HG03378 (cell line): ENCODE measurements at regions not wholly inside any gene's neighbourhood (a gene's known extent, or its start where the extent isn't known, plus 50 kb on each side); places are given as distances from the start of the nearest gene placed in this dataset.

Source experiments
- ATAC-seq: cut with Tn5 transposase; IDR thresholded peaks from one replicate; pipeline ENCODE4 v1.9.1; 2021; ENCODE audit warnings: mild to moderate bottlenecking, moderate library complexity; ENCODE audit not compliant: unreplicated experiment

DNA sequence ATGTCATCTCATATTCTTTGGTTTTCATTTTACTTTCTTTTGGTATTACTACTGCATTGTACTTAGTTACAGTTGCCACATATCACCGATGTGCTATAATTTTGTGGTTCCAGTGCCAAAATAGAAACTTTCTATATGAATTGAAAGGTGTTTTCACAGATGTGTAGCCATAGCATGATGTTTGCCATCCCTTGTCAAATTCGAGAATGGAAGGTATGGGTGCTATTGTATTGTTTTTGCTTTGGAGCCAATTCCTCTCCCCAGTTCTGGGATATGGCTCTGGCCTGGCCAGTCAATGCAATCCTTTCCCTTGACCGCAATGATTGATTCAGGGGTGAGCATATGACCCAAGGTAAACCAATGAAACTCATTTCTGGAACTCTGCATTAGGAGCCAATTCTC lies 86.2 kb upstream of the RPS6KA3 start:
- ATAC-seq = peak; percentile 80

DNA sequence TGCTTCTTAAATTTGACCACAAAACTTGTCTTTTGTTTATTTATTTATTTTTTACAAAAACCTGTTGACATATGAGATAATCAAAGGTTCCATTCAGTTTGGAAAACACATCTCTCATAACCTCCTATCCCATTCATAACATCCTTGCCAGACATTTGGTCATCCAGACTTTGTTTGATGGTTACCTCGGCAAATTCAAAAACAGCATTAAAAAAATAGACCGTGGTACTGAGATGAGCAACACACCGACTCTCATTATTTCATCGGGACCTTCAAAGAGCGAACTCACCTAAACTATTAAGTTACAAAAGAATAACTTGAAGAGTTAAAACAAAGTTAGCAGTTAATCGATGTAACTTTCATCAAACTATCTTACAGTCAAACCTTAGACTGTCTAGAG lies 85.8 kb upstream of the RPS6KA3 start:
- ATAC-seq = peak; percentile 24

DNA sequence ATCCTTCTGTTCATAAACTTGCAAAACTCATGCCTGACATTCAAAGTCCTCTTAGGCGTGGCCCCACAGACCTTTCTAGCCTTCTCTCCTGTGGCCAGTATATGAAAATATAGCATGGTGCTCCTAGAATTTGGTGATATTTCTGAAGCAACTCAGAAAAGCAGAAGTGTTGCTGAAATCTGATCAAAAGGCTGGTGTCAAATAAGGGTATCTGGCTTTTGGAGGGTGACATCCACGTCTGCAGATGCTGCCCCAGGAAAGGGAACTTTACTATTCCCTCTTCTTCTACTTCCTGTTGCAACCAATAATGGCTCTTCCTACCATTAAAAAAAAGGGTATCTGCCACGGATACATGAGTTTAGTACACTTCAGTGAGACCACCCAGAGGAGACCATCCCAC lies 83.9 kb upstream of the RPS6KA3 start:
- ATAC-seq = no peak

DNA sequence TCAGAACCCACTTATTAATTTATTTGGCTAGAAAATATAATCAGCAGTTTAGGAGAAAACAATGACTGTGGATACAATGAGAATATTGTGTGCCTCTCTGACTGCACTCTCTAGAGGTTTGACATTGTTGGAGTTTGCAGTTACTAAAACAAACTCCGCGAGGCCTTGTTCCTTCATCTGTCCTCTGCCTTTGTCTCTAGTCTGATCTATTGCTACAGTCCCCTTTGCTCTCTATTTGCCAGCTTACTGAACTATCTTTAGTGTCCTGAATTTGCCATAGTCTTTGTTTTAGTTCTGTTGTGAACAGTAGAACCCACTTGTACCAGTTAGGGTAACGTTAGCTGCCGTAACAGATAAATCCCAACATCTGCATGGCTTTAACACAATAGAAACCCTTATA lies 81.4 kb upstream of the RPS6KA3 start:
- ATAC-seq = no peak

DNA sequence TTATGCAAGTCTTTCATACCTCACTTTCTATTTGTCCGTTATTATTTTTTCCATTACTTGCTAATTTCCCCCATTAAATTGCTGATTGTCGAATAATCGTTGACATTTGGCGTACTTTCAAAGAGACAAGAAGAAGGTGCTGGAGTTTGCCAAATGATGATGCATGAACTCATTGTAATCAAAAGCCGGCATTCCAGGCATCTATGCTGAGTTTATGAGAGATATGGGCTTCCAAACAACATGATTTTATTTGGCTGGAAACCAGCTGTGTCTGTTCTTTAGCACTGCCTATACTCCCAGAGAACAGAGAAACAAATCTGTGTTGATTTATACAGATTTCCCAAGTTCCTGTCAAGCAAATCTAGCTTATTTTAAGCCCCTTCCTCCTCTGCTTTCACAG lies 80.8 kb upstream of the RPS6KA3 start:
- ATAC-seq = no peak

DNA sequence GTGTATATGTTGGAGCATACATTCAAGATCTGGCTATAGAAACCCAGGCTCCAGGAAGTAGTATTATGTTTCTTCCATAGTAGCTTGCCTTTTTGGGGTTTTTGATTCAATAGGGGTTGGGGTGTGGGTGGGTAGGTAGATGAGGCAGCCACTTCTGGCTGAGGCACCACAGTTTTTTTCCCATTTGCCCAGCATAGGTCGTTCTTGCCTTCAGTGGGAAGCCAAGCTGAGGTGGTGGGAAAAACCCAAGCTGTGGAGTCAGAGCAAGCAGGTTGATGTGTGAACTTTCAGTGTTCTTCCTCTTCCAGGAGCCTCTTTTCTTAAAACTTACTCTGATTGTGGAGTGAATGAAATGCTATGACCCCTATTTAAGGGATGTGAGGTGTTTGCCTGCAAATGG lies 67.0 kb upstream of the RPS6KA3 start:
- ATAC-seq = no peak

DNA sequence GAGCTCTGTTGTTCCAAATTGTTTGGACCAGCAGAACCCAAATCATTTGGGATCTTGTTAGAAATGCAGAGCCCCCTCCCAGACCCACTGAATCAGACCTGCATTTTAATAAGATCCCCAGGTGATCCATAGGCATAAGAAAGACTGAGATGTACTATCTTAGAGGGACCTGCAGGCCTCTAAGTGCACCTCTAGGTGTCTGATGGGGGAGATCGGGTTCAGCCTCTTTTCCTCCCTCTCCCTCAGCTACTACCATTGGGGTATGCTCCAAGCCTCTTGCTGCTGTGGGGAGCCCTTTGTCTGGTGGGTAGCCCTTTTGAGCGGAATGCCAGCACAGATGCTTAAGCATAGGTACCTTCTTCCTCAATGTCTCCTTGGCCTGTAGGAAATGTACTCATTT lies 63.8 kb upstream of the RPS6KA3 start:
- no peak for ATAC-seq

DNA sequence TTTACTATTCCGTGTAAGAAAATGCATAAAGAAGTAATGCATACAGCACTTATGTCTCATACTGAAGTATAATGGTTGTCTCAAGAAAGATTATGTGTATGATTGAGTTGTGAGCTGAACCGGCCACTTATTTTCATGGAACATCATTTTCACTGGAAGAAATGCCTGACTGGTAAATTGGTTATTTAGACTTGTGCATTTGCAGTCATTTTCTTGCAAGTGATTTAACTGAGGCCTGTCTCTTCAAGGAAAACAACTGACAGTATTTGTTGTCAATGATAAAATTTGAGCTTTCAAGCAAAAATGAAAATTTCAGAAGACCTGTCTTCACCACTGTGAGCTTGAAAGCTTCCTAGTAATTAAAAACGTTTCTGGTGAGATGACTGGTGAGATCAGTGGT lies 62.7 kb upstream of the RPS6KA3 start:
- ATAC-seq = no peak

DNA sequence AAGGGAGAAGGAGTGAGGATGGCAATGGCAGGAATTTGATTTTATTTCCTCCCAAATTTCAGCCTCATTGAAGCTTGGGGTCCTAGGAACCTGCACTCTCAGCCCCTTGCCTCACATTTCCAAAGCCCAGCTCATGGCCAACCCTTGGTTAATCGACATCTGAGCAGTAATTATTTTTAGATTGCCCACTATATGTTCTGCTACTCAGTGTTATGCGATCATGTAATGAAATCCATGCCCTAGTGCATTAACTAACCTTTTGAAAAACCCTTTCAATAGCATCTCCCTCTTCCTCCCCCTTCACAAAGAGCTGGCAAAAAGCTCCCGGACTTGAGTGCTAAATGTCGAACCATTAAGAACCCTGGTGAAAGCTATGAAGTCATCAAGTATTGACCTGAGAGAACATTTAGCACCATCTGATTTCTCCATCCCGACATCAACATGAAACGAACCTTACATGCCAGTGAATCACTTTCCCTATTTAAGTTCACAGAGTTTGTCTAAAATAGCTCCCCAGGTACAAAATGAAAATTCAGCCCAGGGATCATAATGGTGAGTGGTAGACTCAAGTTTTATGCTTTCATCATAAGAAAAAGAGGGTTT lies 59.2 kb upstream of the RPS6KA3 start:
- no peak for ATAC-seq

DNA sequence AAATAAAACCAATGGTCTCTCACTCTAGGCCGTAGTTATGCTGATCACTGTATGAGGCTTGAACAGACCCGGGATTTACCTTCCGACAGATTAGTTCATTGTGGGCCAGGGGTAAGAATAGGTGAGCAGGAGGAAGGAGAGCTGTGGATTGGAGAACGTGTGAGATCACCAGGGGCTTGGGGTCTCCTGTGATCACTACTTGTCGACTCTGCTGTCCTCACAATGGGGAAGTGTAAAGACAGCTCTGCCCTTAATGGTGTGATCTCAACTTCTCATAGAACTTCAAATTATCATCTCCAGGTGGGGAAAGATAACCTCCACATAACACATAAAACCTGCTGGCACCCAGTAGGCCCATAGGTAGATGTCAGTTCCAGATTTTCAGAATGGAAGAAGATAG lies 56.2 kb upstream of the RPS6KA3 start:
- no peak for ATAC-seq

DNA sequence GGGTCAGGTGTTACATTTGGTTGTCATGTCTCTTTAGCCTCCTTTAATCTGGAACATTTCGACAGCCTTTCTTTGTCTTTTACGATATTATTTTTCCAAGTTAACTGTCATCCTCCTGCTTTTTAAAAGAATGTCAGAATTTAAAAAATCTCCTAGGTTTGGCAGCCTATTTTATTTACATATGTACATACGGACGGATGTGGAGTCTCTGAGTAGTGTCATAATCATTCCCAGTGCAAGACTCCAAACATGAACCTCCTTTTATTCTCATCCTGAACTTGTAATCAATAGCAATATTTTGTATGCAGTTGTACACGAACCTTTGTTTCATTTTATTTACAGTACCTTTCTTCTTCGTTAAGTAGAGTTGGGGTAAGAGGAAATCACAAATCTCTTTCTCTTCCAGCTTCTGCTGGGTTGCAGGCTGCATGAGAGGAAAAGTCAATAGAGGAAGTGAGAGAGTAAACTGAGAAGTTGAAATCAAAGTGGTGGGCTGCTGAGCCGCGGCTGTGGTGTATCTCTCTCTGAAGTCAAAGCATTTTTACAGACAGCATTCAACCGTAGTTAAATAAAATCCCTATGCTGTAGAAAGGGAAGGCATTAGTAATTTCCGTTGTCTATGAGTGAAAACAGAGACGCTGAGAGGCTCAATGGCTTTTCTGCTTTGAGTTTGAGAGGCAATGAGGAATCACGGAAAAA lies 53.9 kb upstream of the RPS6KA3 start:
- ATAC-seq = peak; percentile 97

DNA sequence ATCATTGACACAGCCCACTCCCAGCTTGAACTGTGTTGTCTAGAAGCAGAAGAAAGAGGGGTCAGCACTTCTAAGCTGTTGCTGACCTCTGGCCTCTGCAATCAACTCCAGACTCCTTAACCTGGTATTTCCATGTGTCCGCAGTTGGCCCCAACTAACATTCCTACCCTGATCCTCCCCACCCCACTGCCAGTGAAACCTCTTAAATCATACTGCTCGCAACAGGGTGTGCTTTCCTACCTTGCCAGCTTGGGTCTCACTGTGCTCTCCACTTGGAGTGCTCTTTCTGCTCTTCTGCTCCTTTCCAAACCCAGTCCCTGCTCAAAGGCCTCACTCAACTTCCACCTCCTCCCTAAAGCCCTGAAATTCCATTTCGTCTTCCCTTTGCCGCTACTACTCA lies 52.3 kb upstream of the RPS6KA3 start:
- no peak for ATAC-seq

DNA sequence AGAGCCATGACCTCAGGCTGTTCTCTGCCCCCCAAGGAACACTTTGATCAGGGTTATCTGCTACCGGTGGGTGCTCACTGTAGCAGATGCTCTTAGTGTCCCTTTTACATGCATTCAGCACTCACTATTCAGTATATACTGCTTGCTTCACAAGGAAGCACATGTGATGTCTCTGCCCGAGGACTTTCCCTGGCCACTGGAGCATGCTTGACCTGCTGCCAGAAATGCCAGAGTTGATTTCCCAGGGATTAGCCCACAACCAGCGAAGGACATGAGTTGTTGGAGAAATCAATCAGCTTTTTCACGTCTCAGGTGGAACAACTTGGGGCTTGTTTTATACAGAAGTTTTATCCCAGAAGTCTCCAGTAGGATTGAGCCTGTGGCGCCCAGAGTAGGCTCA lies 51.2 kb upstream of the RPS6KA3 start:
- ATAC-seq = no peak
